CD4-positive, alpha-beta T cell treated with Interleukin-1 beta for 1 hour (primary cell): ENCODE measurements at regions not wholly inside any gene's neighbourhood (a gene's known extent, or its start where the extent isn't known, plus 50 kb on each side); places are given as distances from the start of the nearest gene placed in this dataset.
"Not testable (repeated sequence)": the region's sequence is repeated elsewhere in the genome, so short reads cannot be mapped to it uniquely, and the experiment has no call there.

Source experiments
- DNase-seq, 2 donors: peaks; one replicate each; pipeline ENCODE4 v3.0.0-alpha.2; 2020 to 2022

DNA sequence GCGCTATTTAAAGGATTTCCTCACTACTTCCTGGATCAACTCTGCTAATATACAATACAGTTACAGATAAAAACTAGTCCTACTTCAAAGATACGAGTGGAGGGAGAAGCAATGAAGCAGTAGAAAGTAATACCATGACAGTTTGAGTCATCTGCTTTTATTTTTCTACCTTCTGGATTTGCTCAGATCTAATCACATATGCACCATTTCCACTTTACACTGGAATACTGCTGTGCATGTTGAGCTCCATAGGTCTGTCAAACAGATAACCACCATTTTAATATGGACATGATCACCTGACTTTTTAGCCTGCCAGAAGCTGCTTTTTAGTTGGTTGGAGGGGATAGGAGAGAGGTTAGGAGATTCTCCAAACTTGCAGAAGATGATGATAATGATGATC, 92.5 kb downstream of the MMUT start:
- no peak for DNase-seq

DNA sequence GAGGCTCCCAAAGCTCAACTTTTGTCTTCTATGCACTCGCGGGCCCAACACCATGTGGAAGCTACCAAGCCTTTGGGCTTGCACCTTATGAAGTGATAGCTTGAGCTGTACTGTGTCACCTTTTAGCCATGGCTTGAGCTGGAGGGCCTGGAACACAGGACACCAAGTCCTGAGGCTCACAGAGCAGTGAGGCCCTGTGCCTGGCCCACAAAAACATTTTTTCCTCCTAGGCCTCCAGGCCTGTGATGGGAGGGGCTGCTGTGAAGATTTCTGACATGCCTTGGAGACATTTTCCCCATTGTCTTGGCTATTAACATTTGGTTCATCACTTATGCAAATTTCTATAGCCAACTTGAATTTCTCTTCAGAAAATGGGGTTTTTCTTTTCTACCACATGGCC, 96.5 kb downstream of the MMUT start:
- DNase-seq = no peak

DNA sequence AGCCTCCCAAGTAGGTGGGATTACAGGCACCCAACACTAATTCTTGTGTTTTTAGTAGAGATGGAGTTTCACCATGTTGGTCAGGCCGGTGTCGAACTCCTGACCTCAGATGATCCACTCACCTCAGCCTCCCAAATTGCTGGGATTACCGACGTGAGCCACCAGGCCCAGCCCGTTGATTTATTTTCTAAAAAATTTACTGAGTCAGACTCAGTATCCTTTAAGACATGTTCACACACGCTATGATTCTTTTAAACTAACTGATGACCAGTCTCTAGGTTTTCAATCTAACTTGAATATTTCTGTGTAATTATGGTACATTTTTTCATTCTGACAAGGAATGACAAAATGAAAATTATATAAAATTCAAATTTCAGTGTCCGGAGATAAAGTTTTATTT, 114.5 kb downstream of the MMUT start:
- DNase-seq = no peak

DNA sequence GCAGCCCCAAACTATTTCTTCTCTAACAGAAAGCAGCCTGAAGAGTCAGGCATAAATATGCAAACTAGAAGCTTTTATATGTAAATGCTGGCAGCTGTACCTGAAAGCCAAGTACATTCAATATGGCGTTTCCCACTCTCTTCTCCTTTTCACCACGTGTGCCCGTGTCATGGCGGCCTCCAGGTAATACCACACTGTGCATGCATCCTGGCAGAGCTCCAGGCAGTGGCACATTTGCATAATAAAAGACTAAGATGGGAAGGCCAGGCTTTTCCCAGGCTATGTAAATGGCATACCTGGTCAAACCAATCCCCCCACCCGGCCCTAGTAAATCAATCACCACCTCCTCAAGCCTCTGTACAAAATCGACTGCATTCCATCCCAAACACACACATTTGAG, 120.6 kb downstream of the MMUT start:
- no peak for DNase-seq

DNA sequence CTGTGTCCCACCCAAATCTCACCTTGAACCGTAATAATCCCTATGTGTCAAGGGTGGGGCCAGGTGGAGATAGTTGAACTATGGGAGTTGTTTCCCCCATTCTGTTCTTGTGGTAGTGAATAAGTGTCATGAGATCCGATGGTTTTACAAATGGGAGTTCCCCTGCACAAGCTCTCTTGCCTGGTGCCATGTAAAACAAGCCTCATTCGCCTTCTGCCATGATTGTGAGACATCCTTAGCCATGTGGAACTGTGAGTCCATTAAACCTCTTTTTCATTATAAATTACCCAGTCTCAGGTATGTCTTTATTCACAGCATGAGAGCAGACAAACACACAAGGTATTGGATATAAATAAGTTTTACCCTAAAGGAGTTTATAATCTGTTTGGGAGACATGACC, 121.2 kb downstream of the MMUT start:
- DNase-seq = no peak

DNA sequence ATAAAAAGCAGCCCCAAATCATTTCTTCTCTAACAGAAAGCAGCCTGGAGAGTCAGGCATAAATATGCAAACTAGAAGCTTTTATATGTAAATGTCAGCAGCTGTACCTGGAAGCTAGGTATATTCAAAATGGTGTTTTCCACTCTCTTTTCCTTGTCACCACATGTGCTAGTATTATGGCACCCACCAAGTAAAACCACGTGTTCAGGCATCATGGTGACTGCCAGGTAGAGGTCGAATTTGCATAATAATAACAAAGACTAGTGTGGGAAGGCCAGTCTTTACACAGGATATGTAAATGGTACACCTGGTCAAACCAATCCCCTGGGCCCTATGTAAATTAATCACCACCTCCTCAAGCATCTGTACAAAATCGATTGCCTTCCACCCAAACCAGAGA, 124.0 kb downstream of the MMUT start:
- DNase-seq = no peak

DNA sequence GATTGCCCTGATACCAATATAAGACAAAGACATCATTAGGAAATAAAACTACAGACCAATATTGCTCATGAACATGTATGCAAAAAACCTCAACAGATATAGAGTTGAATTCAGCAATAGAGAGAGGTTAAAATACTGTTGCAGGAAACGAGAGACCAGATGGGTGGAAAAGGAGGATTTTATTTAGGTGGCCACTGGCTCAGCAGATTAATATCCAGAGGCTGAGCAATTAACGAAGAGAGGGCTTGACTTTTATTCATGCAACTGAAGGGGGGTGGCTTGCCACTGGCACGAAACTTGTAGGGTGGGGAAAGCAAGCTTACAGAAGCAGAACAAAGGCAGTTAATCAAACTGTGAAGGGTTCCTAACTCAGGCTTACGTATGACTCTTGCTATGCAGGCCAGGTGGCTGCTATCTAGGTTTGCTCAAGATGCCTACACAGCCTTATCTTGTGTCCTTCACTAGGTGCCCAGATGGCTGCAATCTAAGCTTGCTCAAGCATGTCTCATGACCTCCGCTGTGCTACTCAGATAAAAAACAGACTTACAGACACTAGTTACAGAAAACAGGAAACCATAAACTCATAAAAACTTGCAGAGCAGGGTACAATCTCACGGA, 126.4 kb downstream of the MMUT start:
- DNase-seq = no peak

DNA sequence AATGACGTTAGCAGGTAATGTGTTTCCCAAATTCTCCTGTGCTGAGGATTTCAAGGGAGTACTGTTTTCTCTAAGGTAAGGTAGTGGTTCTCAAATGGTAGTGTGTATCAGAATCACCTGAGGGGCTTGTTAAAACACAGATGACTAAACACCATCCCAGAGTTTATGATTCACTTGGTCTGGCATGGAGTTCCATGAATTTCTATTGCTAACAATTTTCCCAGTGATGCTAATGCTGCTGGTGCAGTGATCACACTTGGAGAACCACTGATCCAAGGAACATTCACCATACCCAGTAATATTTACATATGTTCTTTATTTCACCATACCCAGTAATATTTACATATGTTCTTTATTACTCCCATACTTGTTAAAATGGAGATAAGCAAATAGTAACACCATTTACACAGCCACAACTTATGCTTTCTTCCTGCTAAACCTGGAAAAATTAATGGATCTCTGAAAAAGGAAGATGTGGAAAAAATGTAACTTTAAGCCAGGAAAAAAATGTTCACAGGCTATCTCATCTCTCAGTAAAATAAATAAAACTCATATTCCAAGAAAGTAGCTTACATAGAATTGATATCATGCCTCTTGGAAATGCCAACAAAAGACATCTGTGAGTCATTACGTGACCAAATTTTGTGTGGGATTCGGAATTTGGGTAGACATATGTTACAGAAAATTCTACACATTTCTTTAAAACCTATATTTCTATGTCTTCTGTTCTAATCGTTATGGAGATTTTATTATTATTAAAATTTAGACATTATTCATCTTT, 129.5 kb downstream of the MMUT start:
- DNase-seq = no peak

DNA sequence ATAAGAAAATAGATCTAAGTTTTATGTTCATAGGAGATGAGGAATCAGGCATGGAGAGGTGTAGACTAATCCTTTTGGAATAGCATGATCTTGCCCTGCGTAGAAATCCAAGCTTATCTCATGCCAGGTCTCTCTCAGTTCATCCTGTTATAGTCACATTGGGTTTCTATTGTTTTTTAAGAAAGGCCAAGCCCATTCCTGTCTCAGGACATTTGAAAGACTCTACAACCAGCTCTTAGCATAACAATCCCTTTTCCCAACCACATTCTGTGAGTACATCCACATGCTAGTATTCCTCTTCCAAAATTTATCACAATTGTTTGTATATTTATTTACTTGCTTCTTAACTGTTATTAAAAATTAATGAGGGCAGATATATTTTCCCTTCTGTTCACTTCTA, 130.3 kb downstream of the MMUT start:
- DNase-seq = no peak

DNA sequence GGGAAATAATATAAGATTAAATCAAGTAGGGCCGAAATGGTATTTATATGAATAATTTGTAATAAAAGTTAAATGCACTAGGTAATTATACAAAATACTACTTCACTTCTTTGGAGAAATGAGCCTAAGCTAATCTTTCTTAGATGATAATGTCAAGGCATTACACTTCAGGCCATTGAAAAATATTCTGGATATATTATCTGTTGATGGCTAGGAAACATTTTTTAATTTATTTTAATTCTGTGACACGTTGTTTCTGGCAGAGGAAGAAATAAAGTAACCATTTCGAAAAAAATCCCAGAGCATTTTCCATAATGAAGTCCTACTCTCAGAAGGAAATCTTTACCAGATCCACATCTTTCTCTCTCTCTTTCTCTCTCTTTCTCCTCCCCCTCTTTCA, 133.9 kb downstream of the MMUT start:
- DNase-seq = no peak

DNA sequence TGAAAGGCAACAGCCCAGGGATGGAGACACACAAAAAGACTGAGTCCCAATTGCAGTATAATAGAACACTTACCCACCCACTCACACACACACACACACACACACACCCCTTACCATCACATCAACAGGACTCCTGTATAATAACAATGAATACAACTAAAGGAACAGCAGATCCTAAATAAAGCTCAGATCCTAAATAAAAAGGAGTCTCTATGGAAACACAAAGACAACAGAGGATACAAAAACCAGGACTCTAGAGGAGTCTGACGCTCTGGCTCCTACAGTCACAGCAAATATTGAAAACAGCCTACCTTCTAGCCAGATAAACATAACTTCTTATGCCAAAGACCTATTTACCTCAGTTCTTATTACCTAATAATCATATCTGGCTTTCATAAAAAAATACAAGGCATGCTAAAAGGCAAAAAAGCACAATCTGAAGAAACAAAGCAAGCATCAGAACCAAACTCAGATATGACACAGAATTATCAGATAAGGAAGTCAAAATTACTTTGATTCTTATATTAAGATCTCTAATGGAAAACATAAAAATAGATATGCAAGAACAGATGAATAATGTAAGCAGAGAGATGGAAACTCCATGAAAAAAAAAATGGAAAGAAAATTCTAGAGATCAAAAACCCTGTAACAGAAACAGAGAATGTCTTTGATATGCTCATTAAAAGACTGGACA, 134.9 kb downstream of the MMUT start:
- no peak for DNase-seq

DNA sequence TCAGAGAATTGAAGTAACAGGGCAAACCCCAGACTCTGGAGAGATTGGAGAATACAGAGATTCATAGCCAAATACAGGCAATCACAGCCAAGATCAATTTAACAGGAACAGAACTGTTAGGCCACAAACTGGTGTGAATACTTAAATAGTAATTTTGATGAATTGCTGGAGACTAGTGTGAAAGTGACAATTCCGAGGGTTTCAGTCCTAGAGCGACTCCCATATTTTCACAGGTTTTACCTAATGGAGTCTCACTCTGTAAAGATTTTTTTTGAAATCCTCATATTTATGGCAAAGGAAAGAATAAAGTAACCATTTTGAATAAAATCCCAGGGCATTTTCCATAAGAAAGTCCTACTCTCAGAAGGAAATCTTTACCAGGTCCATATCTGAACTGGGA, 135.5 kb downstream of the MMUT start:
- DNase-seq = no peak

DNA sequence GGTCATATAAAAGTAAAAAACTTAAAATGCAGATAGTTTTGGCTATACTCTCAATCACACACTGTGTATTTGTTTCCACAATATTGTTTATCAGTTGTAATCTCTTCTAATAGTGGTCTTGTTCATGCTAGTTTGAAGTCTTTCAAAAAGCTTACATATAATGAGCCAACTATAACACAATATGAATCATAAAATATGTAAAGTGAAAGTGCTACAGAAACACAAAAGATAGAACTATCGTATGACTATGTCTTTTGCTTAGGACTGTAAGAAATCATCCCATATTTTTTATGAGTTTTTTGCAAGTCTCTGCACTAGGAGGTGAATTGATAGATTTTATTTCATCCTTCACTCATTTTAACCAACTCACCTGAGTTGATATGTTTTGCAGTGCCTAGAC, 136.0 kb downstream of the MMUT start:
- DNase-seq = no peak

DNA sequence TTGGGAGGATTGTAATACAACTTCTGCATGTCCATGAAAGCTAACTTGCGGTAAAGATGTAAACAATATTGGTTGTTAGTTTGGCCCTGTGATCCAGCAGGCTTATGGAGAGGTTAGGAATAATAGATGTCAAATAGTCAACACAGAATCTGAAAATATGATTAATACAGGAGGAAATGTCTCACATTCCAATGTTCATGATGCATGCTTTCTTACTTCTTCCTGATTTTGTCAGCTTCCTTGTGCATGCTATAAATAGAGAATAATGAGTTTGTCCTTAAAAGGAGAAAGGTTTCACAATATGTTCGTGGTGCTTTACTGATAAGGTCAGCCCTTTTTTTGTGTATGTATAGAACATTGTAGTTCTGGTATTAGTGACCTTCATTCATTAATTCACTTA, 136.7 kb downstream of the MMUT start:
- DNase-seq = no peak

DNA sequence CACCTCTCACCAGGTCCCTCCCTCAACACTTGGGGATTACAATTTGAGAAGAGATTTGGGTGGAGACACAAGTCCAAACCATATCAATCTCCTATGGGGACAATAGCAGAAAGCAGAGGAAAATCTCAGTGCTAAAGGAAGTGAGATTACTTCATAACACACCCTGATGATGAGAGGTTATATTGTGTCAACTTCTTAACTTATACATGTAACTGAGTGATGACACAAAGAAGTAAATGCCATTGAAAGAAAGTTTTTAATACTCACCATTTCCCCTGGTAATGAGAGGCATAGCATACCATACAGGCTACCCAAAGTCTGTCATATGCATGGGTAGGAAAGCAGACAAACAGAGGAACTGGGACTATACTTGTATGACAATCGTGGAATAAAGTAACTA, 137.2 kb downstream of the MMUT start:
- DNase-seq = no peak

DNA sequence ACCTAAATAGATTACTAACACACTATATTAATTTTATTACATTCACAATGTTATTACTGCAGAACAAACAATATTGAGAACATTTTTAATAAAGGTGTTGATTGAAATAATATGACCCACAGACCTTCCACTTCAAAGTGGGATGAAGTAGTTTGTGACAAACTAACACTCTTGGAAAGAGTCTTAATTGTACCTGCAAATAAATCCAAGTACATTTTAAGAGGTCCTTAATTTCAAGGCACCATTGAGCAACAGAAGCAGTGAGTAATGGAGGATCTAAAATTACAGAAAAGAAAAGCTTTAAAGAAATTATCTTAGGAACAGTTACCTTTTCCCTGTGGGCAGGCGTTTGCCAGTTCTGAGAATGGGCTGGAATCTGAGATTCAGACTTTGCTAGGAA, 140.2 kb downstream of the MMUT start:
- no peak for DNase-seq

DNA sequence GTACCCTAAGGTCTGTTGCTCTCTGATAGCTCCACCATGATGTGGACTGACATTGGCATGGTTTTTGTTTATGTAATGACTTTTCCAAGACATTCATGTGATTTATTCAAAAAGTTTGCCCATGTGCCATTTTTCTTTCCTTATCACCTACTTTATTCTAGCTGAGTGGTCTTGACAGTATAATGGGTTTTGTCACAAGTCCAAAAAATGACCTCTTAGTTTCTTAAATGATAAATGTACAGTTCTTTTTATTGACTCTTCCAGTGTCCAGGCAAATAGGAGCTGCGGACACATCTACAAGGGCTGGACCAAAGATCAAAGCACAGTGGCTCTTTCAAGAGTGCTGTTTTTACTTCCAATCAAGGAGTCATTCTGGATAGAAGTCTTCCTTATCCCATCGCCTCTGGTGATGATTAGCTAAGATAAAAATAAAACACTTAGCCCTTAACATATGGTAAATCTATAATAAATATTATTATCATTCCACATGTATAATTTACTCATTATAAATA, 141.4 kb downstream of the MMUT start:
- no peak for DNase-seq

DNA sequence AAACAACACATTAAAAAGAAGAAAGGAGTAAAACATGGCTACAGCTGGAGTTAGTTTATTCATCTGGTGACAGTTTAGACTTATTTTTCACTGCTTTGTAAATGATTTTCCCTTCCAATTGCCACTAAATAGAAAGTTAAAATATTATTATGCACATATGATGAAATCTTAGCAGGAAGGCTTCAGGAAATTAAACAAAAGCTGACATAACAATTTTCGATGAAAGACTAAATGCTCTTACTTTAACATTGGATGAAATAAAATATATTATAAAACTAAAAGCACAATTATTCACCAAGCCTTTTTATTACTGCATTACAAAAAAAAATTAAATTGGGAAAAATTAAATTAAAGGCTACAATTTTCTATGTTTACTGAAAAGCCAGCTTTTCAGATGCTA, 158.0 kb downstream of the MMUT start:
- DNase-seq = no peak

DNA sequence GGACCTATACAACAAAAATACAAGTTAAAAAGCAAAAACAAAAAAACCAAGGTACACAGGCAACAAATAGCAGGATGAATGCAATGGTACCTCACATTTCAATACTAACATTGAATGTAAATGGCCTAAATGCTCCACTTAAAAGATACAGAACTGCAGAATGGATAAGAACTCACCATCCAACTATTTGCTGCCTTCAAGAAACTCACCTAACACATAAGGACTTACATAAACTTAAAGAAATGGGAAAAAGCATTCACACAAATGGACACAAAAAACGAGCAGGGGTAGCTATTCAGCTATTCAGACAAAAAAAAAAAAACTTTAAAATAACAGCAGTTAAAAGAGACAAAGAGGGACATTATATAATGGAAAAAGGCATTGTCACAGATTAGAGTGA, 158.7 kb downstream of the MMUT start:
- DNase-seq = not testable (repeated sequence)

DNA sequence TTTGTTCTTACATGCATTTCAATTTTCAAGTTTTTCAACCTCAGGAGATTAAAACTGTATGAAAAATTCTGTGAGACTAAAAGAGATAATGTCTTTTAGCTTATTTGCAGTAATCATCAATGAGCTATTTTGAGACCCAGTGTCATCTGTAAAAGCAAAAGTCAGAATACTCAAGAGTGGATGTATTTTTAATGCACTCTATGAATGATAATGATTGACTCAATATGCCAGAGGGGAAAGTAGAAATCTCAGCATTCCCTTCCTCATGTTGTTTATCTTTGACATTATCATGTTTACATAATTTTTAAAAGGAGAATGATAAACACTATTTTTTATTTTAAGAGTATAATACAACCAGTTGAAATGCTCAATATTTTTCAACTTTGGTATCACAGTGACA, 162.1 kb downstream of the MMUT start:
- DNase-seq = no peak

DNA sequence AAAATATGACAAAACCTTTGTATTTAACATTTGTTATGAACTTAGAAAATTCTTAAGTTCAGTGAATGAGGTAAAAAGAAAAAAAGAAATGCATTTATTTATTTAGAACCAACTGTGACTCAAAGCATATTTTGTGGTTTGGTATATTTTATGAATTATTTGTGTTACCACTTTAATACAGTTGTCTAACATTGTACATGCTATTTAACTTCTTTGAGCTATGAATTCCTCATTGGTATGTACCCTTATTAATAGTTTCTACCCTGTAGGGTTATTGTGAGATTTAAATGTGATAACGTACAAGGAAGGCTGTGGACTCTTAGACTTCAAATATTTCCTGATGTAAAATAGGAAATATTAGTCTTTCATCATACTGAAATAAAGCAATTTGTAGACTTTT, 162.6 kb downstream of the MMUT start:
- no peak for DNase-seq

DNA sequence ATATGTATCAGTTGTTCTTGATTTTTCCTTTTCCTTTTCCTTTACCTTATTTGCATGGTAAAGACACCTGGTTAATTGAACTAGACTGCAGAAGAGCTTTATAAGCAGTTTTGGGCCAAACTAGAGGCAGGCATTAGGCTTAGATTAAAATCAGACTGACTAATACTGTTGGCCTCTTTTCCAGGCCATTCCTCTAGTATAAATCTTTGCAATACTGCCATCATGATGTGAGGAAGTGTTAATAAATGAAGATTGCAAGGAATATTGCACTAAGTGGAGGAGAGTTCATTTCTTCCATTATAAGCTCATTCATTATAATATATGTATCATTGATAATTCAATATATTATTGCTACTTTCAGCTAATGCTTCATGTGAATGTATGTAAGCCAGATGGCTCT, 163.8 kb downstream of the MMUT start:
- DNase-seq = no peak

DNA sequence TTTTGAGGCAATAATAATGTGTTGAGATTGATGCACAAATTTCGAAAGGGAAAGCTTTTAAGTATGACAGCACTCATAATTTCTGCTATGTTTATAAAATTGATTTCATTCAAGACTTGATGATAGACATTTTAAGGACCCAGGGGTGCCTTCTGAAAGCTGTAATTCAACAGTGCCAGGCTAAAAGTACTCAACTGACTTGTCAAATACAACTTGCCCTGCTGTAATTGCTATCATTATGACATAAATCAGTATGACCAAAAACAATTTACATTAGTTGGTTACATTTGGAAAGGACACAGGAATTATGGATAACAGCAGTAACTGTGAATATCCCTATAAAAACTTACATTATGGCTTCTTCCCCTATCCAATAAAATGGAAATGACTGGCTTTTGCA, 178.9 kb downstream of the MMUT start:
- DNase-seq = no peak
